Skeletal muscle tissue (tissue), 3 donors: ENCODE measurements at regions not wholly inside any gene's neighbourhood (a gene's known extent, or its start where the extent isn't known, plus 50 kb on each side); places are given as distances from the start of the nearest gene placed in this dataset.
"Not testable (repeated sequence)": the region's sequence is repeated elsewhere in the genome, so short reads cannot be mapped to it uniquely, and the experiment has no call there.

Source experiments
- H3K27ac ChIP-seq: one replicate; pipeline ENCODE4 v1.7.0; 2013; ENCODE audit warnings: mild to moderate bottlenecking, low read depth, low read length, inconsistent platforms
- H3K27me3 ChIP-seq, 3 donors: one replicate each; pipeline ENCODE4 v1.7.0; 2013; ENCODE audit warnings: low read length in 3 of 3; ENCODE audit not compliant: control insufficient read depth in 3 of 3, insufficient read depth in 3 of 3
- H3K36me3 ChIP-seq, 3 donors: one replicate each; pipeline ENCODE4 v1.7.0; 2013; ENCODE audit warnings: low read length in 3 of 3; ENCODE audit not compliant: control insufficient read depth in 3 of 3, insufficient read depth in 3 of 3
- H3K4me1 ChIP-seq, 3 donors: one replicate each; pipeline ENCODE4 v1.7.0; 2013; ENCODE audit warnings: low read length in 3 of 3, mild to moderate bottlenecking in 3 of 3; ENCODE audit not compliant: control insufficient read depth in 3 of 3, insufficient read depth in 3 of 3
- H3K4me3 ChIP-seq, 3 donors: one replicate each; pipeline ENCODE4 v1.7.0; 2013; ENCODE audit warnings: low read length in 3 of 3
- H3K9ac ChIP-seq, 3 donors: one replicate each; pipeline ENCODE4 v1.7.0; 2013; ENCODE audit warnings: low read length in 3 of 3, mild to moderate bottlenecking in 3 of 3, moderate library complexity in 2 of 3, low read depth in 1 of 3
- H3K9me3 ChIP-seq, 3 donors: one replicate each; pipeline ENCODE4 v1.7.0; 2013; ENCODE audit warnings: low read length in 3 of 3; ENCODE audit not compliant: control insufficient read depth in 3 of 3
- donor health status: Osteomylitis.

- no peaks in the 10 kb centered on the region for H3K27me3 ChIP-seq
- H3K36me3 ChIP-seq, result no peaks in the 10 kb centered on the region
- no peak overlapping the region for H3K27ac ChIP-seq
- no peak overlapping the region for H3K4me3 ChIP-seq
- H3K9me3 ChIP-seq, result no peaks in the 10 kb centered on the region
- no peak overlapping the region for H3K9ac ChIP-seq
- no peaks in the 10 kb centered on the region for H3K4me1 ChIP-seq
Observed at GRCh38 chrX:46216406-46216805, 328.8 kb downstream of the ZNF674 start.

- no peaks in the 10 kb centered on the region for H3K4me1 ChIP-seq
- no peaks in the 10 kb centered on the region for H3K27me3 ChIP-seq
- no peaks in the 10 kb centered on the region for H3K9me3 ChIP-seq
Observed at GRCh38 chrX:46211079-46211478, 334.1 kb downstream of the ZNF674 start.

GRCh38 chrX:46209768-46210167, 335.5 kb downstream of the ZNF674 start:
- Histone ChIP-seq H3K27me3 (no peaks in the 10 kb centered on the region), H3K9me3 (no peaks in the 10 kb centered on the region), H3K4me1 (no peaks in the 10 kb centered on the region), H3K9ac (no peak overlapping the region), H3K27ac (no peak overlapping the region), H3K4me3 (no peak overlapping the region), H3K36me3 (no peaks in the 10 kb centered on the region)

More at GRCh38 chrX:46211079-46211478, 334.1 kb downstream of the ZNF674 start:
- Histone ChIP-seq H3K4me3 (no peak overlapping the region), H3K27ac (no peak overlapping the region), H3K9ac (no peak overlapping the region), H3K36me3 (no peaks in the 10 kb centered on the region)

DNA sequence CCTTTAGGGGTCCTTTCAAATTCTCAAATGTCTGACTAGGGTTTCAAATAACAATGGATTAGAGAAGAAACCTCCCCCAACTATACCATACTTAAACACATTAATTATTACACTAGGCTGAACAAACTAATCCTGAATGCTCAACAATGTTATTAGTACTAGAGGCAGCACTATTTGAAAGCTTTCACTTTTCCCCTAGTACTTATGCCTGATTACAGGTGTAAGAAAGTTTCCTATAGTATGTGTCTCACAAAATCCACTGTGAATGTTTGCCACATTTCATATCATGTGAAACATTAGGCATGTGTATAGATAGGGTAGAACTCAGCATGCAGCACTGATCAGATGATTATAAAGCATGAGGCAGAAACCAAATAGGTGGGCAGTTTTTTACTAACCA, 336.2 kb downstream of the ZNF674 start:
- Histone ChIP-seq H3K4me3 (no peak overlapping the region), H3K4me1 (no peaks in the 10 kb centered on the region), H3K36me3 (no peaks in the 10 kb centered on the region), H3K27me3 (no peaks in the 10 kb centered on the region), H3K9me3 (no peaks in the 10 kb centered on the region), H3K9ac (no peak overlapping the region), H3K27ac (no peak overlapping the region)

- Histone ChIP-seq H3K36me3 (no peaks in the 10 kb centered on the region), H3K9ac (no peak overlapping the region), H3K27me3 (no peaks in the 10 kb centered on the region), H3K4me1 (no peaks in the 10 kb centered on the region), H3K4me3 (no peak overlapping the region), H3K27ac (no peak overlapping the region), H3K9me3 (no peaks in the 10 kb centered on the region)
Observed at GRCh38 chrX:46208225-46208854, 336.9 kb downstream of the ZNF674 start.

DNA sequence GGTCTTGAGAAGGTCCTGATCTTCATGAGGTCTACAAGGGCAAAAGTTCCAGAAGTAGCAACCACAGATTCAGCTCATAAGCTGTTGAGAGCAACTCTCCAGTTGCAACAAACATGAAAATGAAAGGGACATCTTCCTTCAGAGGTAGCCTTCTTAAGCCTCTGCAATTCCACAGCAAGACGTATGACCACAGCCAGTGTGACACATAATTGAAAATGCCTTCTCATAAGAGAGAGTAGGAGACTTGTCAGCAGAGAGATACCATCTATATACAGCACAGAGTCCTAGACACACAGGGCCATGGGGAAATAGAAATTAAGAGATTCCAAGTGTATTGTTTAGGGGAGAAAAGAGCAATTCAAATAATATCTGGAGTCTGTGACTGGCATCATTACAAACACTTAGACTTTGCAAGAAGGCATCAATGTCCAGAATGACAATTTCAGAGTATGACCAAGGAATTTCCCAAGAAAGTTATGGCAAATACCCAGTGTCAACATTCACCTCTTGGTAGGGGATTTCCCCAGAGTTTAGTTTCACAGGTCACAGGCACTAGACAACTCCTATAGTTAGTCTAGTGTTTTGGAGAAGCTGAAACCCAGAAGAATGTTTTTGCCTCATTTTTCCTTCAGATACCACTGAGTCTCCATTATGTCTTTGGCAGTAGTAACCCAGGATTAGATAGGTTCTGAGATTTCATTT, 340.3 kb downstream of the ZNF674 start:
- Histone ChIP-seq H3K9ac (no peak overlapping the region), H3K27ac (no peak overlapping the region), H3K27me3 (no peaks in the 10 kb centered on the region), H3K36me3 (no peaks in the 10 kb centered on the region), H3K9me3 (no peaks in the 10 kb centered on the region), H3K4me3 (no peak overlapping the region), H3K4me1 (no peaks in the 10 kb centered on the region)

GRCh38 chrX:46202733-46203514, 342.3 kb downstream of the ZNF674 start:
- no peak overlapping the region for H3K27ac ChIP-seq
- no peaks in the 10 kb centered on the region for H3K27me3 ChIP-seq
- H3K9ac ChIP-seq, result no peak overlapping the region
- H3K9me3 ChIP-seq, result no peaks in the 10 kb centered on the region
- no peaks in the 10 kb centered on the region for H3K4me1 ChIP-seq
- H3K4me3 ChIP-seq, result no peak overlapping the region
- no peaks in the 10 kb centered on the region for H3K36me3 ChIP-seq

GRCh38 chrX:46200413-46200812, 344.8 kb downstream of the ZNF674 start:
- Histone ChIP-seq H3K9ac (no peak overlapping the region), H3K36me3 (no peaks in the 10 kb centered on the region), H3K4me1 (no peaks in the 10 kb centered on the region), H3K9me3 (no peaks in the 10 kb centered on the region), H3K4me3 (no peak overlapping the region), H3K27ac (no peak overlapping the region), H3K27me3 (no peaks in the 10 kb centered on the region)

- Histone ChIP-seq H3K4me1 (no peaks in the 10 kb centered on the region), H3K27me3 (no peaks in the 10 kb centered on the region), H3K27ac (no peak overlapping the region), H3K9ac (no peak overlapping the region), H3K9me3 (no peaks in the 10 kb centered on the region), H3K4me3 (no peak overlapping the region), H3K36me3 (no peaks in the 10 kb centered on the region)
Observed at GRCh38 chrX:46198858-46199257, 346.4 kb downstream of the ZNF674 start.

DNA sequence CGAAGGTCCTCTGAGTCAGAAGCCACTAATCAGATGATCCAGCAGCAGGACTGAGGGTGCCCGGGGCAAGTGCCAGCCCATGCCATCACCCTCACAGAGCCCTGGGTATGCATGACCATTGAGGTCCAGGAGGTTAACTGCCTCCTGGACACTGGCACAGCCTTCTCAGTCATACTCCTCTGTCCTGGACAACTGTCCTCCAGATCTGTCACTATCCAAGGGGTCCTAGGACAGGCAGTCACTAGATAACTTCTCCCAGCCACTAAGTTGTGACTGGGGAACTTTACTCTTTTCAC, 358.5 kb downstream of the ZNF674 start:
- H3K9ac ChIP-seq, H3K4me3 ChIP-seq, H3K4me1 ChIP-seq, H3K9me3 ChIP-seq, H3K36me3 ChIP-seq, H3K27me3 ChIP-seq, H3K27ac ChIP-seq: not testable (repeated sequence)
